Kidney (tissue), 13 donors: ENCODE measurements at regions not wholly inside any gene's neighbourhood (a gene's known extent, or its start where the extent isn't known, plus 50 kb on each side); places are given as distances from the start of the nearest gene placed in this dataset.
"Not testable (repeated sequence)": the region's sequence is repeated elsewhere in the genome, so short reads cannot be mapped to it uniquely, and the experiment has no call there.

Experiments used
- DNase-seq, 5 donors: peaks; one replicate each; pipeline ENCODE4 v3.0.0-alpha.2; 2013 to 2020
- FAIRE-seq: peaks from 2 replicates; lab custom pipeline; 2012; peaks lifted over from hg19 to GRCh38; lab: Jason Lieb, UNC
- H3K27ac ChIP-seq, 2 donors: one replicate each; pipeline ENCODE4 v1.7.0; 2013; ENCODE audit warnings: low read depth in 2 of 2, low read length in 2 of 2, inconsistent platforms in 1 of 2
- H3K27me3 ChIP-seq: one replicate; pipeline ENCODE4 v1.7.1; 2013; ENCODE audit warnings: low read length, inconsistent platforms; ENCODE audit not compliant: control insufficient read depth, insufficient read depth
- H3K36me3 ChIP-seq, 3 donors: one replicate each; pipeline versions ENCODE4 v1.7.0 to v1.7.1; 2013; ENCODE audit warnings: low read length in 3 of 3, control low read depth in 1 of 3, inconsistent platforms in 1 of 3; ENCODE audit not compliant: insufficient read depth in 3 of 3, control insufficient read depth in 2 of 3
- H3K4me1 ChIP-seq, 3 donors: one replicate each; pipeline versions ENCODE4 v1.7.0 to v1.7.1; 2013; ENCODE audit warnings: low read length in 3 of 3, inconsistent platforms in 1 of 3, low read depth in 1 of 3; ENCODE audit not compliant: control insufficient read depth in 2 of 3, insufficient read depth in 2 of 3
- H3K4me3 ChIP-seq, 3 donors: one replicate each; pipeline versions ENCODE4 v1.7.0 to v1.8.1; 2013; ENCODE audit warnings: low read length in 3 of 3, control low read depth in 1 of 3, inconsistent platforms in 1 of 3
- H3K9ac ChIP-seq, 3 donors: one replicate each; pipeline versions ENCODE4 v1.7.0 to v1.7.1; 2013; ENCODE audit warnings: low read length in 3 of 3, control low read depth in 1 of 3, inconsistent platforms in 1 of 3
- H3K9me3 ChIP-seq, 3 donors: one replicate each; pipeline versions ENCODE4 v1.7.0 to v1.7.1; 2013; ENCODE audit warnings: low read length in 3 of 3, control low read depth in 1 of 3, inconsistent platforms in 1 of 3; ENCODE audit not compliant: control insufficient read depth in 2 of 3, insufficient read depth in 1 of 3
- CTCF ChIP-seq: IDR thresholded peaks from 3 replicates; pipeline ENCODE4 v1.5.1; 2012; ENCODE audit warnings: mild to moderate bottlenecking, moderate library complexity, borderline replicate concordance; ENCODE audit not compliant: insufficient read depth; ENCODE audit errors: extremely low read depth
- intact Hi-C: fragments of 100-400 bp; cut with DNase I; formaldehyde crosslinking; loops from one replicate; pipeline ENCODE4 v1.11.1; 2022
- donor health status: control.
- donor health status: control.
- donor health status: control.
- donor health status: control.
- donor health status: control.
- donor health status: DM: yes; HTN: yes; CAD: no.
- donor health status: Normal renal cell carcinoma (clear cell type).

DNA sequence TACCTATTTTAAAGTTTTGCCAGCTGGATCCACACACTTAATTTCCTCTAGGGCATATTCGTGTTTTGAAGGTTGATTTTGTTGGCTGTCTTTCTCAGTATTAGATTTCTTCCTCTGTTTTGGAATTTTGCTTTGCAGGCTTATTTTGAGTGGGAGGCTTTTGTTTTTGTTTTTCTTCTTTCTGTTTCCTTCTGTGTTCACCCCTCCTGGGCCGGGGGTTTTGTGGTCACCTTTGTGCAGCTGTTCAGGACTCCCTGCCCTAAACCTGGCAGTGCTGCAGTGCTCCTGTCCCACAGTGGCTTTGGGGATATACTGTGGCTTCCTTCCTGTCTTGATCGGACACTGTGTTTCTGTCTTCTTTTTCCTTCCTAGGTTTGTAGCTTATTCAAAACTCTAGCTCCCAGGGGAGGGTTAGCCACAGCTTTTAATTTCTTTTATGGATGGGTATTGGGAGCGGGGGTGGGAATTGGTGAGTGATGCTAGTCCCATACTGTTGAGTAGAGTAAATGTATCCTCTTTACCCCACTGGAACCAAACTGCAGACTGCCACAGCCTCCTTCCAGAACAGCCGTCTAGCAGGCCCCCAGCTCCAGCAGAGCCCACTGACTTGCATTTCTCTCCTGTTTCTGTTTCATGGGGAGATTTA is 228.7 kb upstream of the FZD8 start:
- H3K27ac ChIP-seq = no peak overlapping the region
- H3K4me1 ChIP-seq = peaks cover 0 to 3% (median 0%) of the 10 kb centered on the region in 3 donors
- no peak for TF ChIP-seq CTCF
- H3K4me3 ChIP-seq = no peak overlapping the region
- intact Hi-C loops = no loop called here
- H3K9ac ChIP-seq = no peak overlapping the region
- FAIRE-seq = no peak
- no peaks in the 10 kb centered on the region for H3K36me3 ChIP-seq
- H3K9me3 ChIP-seq = no peaks in the 10 kb centered on the region
- DNase-seq = no peak
- no peaks in the 10 kb centered on the region for H3K27me3 ChIP-seq

DNA sequence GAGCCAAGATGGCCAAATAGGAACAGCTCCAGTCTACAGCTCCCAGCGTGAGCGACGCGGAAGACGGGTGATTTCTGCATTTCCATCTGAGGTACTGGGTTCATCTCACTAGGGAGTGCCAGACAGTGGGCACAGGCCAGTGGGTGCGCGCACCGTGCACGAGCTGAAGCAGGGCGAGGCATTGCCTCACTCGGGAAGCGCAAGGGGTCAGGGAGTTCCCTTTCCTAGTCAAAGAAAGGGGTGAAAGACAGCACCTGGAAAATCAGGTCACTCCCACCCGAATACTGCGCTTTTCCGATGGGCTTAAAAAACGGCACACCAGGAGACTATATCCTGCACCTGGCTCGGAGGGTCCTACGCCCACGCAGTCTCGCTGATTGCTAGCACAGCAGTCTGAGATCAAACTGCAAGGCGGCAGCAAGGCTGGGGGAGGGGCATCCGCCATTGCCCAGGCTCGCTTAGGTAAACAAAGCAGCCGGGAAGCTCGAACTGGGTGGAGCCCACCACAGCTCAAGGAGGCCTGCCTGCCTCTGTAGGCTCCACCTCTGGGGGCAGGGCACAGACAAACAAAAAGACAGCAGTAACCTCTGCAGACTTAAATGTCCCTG is 216.7 kb upstream of the FZD8 start:
- H3K4me3 ChIP-seq, H3K27ac ChIP-seq, H3K9me3 ChIP-seq, intact Hi-C loops, H3K36me3 ChIP-seq, H3K4me1 ChIP-seq, FAIRE-seq, H3K9ac ChIP-seq, DNase-seq, H3K27me3 ChIP-seq: not testable (repeated sequence)

DNA sequence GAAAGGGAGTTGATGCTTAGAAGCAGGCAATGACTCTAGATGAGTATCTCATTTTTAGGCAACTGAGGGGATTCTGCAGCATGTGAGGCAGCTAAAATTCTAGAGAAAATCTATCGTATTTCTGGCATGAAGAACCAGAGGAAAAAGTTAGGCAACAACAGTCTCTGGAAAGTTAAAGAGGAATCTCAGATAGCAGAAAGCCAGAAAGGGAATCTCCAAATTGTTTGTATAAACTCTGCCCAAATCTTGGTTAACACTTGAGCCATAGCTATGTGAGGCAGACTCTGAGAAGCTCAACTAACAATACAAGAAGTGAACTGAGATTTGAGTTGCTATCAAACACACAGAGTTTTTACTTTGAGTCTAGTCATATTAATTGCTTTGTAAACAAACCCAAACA is 215.8 kb upstream of the FZD8 start:
- Histone ChIP-seq H3K9ac (no peak overlapping the region), H3K27me3 (no peaks in the 10 kb centered on the region), H3K4me3 (no peak overlapping the region), H3K9me3 (no peaks in the 10 kb centered on the region), H3K36me3 (no peaks in the 10 kb centered on the region), H3K4me1 (no peaks in the 10 kb centered on the region), H3K27ac (no peak overlapping the region)
- TF ChIP-seq CTCF = no peak
- intact Hi-C loops = no loop called here
- no peak for DNase-seq
- FAIRE-seq = no peak

- H3K27me3 ChIP-seq = no peaks in the 10 kb centered on the region
- no peak for TF ChIP-seq CTCF
- H3K27ac ChIP-seq = no peak overlapping the region
- intact Hi-C loops = no loop called here
- no peaks in the 10 kb centered on the region for H3K4me1 ChIP-seq
- H3K36me3 ChIP-seq = no peaks in the 10 kb centered on the region
- no peak overlapping the region for H3K4me3 ChIP-seq
- no peak for FAIRE-seq
- no peak for DNase-seq
- H3K9ac ChIP-seq = no peak overlapping the region
- no peaks in the 10 kb centered on the region for H3K9me3 ChIP-seq
Measured at GRCh38 chr10:35855155-35855947, 213.3 kb upstream of the FZD8 start.
